H1 (cell line): ENCODE measurements at regions not wholly inside any gene's neighbourhood (a gene's known extent, or its start where the extent isn't known, plus 50 kb on each side); places are given as distances from the start of the nearest gene placed in this dataset.

Experiments used
- CTCF ChIA-PET: fragments of 300-600 bp; sonication (Branson Sonifier 250); formaldehyde crosslinking; loops from one replicate; lab custom pipeline; 2021; ENCODE audit not compliant: partially characterized antibody; lab: Charles Lee
- POLR2A ChIA-PET: fragments of 300-600 bp; sonication (Branson Sonifier 250); formaldehyde crosslinking; loops from one replicate; lab custom pipeline; 2021; ENCODE audit warnings: inconsistent platforms; ENCODE audit not compliant: partially characterized antibody; lab: Charles Lee
- DNase-seq, 2 experiments: peaks; one replicate each; pipeline versions ENCODE4 v3.0.0 to v3.0.0-alpha.2; 2010 to 2022; ENCODE audit warnings: low spot score in 2 of 2, low read depth in 1 of 2, mixed read lengths in 1 of 2
- FAIRE-seq: peaks from 2 replicates; lab custom pipeline; 2011; peaks lifted over from hg19 to GRCh38; lab: Jason Lieb, UNC
- H2AFZ ChIP-seq: 2 replicates; pipeline ENCODE4 v1.8.1; 2012; ENCODE audit warnings: low read length, inconsistent platforms
- H2AK5ac ChIP-seq: 2 replicates; pipeline ENCODE4 v1.6.1; 2013; ENCODE audit warnings: low read depth, low read length
- H2BK120ac ChIP-seq: replicated peaks from 2 replicates; pipeline ENCODE3; 2013; ENCODE audit warnings: low read depth, low read length, inconsistent platforms
- H2BK12ac ChIP-seq: 2 replicates; pipeline ENCODE4 v1.6.1; 2013; ENCODE audit warnings: low read depth, low read length
- H2BK15ac ChIP-seq: 2 replicates; pipeline ENCODE4 v1.6.1; 2013; ENCODE audit warnings: low read length
- H2BK20ac ChIP-seq: 2 replicates; pipeline ENCODE4 v1.6.1; 2013; ENCODE audit warnings: low read length
- H2BK5ac ChIP-seq: 2 replicates; pipeline ENCODE4 v1.6.1; 2013; ENCODE audit warnings: low read depth, low read length
- H3K14ac ChIP-seq: 2 replicates; pipeline ENCODE4 v1.6.1; 2013; ENCODE audit warnings: inconsistent platforms; ENCODE audit not compliant: insufficient read length
- H3K18ac ChIP-seq: 2 replicates; pipeline ENCODE4 v1.6.1; 2013; ENCODE audit warnings: low read length; ENCODE audit errors: extremely low read depth
- H3K23ac ChIP-seq: 2 replicates; pipeline ENCODE4 v1.6.1; 2013; ENCODE audit warnings: inconsistent platforms; ENCODE audit not compliant: insufficient read length
- H3K23me2 ChIP-seq: 2 replicates; pipeline ENCODE4 v1.6.1; 2013; ENCODE audit warnings: low read depth, low read length
- H3K27ac ChIP-seq: 2 replicates; pipeline ENCODE4 v1.6.1; 2011; ENCODE audit warnings: low read depth, low read length, inconsistent platforms
- H3K27me3 ChIP-seq, 4 experiments: replicated peaks in 1 of 4; 1 replicate in 1 of 4; 2 replicates in 3 of 4; pipeline versions ENCODE4 v1.6.1 to v1.8.1; 2011 to 2013; ENCODE audit warnings: low read length in 3 of 4, mild to moderate bottlenecking in 3 of 4, inconsistent platforms in 2 of 4, mixed read lengths in 2 of 4, moderate library complexity in 1 of 4; ENCODE audit not compliant: control insufficient read depth in 3 of 4, insufficient read depth in 3 of 4; ENCODE audit errors: extremely low read depth in 1 of 4
- H3K36me3 ChIP-seq, 4 experiments: 2 replicates each; pipeline versions ENCODE4 v1.6.1 to v1.8.1; 2011 to 2013; ENCODE audit warnings: mild to moderate bottlenecking in 4 of 4, low read length in 3 of 4, moderate library complexity in 2 of 4, control low read depth in 1 of 4, inconsistent platforms in 1 of 4; ENCODE audit not compliant: insufficient read depth in 4 of 4, control insufficient read depth in 2 of 4
- H3K4ac ChIP-seq: replicated peaks from 2 replicates; pipeline ENCODE3; 2013; ENCODE audit warnings: low read length, low read depth, mixed read lengths, inconsistent platforms; ENCODE audit not compliant: insufficient read length
- H3K4me1 ChIP-seq, 4 experiments: replicated peaks in 1 of 4; 1 replicate in 1 of 4; 2 replicates in 3 of 4; pipeline versions ENCODE4 v1.6.1 to v1.8.1; 2011 to 2013; ENCODE audit warnings: low read length in 3 of 4, inconsistent platforms in 2 of 4, mixed read lengths in 1 of 4; ENCODE audit not compliant: insufficient read depth in 4 of 4, control insufficient read depth in 3 of 4
- H3K4me2 ChIP-seq, 2 experiments: 2 replicates each; pipeline versions ENCODE4 v1.6.1 to v1.8.1; 2011 to 2013; ENCODE audit warnings: low read depth in 2 of 2, low read length in 2 of 2, control low read depth in 1 of 2, inconsistent platforms in 1 of 2, mild to moderate bottlenecking in 1 of 2; ENCODE audit not compliant: insufficient read depth in 1 of 2
- H3K4me3 ChIP-seq, 4 experiments: fragments of 200-600, 300-600 bp in 1 of 4; sonication (generic), shearing (Covaris generic), sonication (Bioruptor Twin) in 1 of 4; 2 replicates each; pipeline versions ENCODE4 v1.5.1 to v1.8.1; 2011 to 2016; ENCODE audit warnings: low read length in 4 of 4, low read depth in 3 of 4, control low read depth in 2 of 4, inconsistent platforms in 2 of 4, mild to moderate bottlenecking in 2 of 4, mixed read lengths in 1 of 4, moderate library complexity in 1 of 4; ENCODE audit not compliant: insufficient read depth in 2 of 4; ENCODE audit errors: extremely low read depth in 1 of 4
- H3K56ac ChIP-seq: replicated peaks from 2 replicates; pipeline ENCODE3; 2013; ENCODE audit warnings: low read depth, mild to moderate bottlenecking, mixed read lengths, low read length, inconsistent platforms; ENCODE audit not compliant: insufficient read length
- H3K79me1 ChIP-seq: 2 replicates; pipeline ENCODE4 v1.6.1; 2013; ENCODE audit warnings: low read depth, low read length, control low read depth
- H3K79me2 ChIP-seq, 2 experiments: 2 replicates each; pipeline versions ENCODE4 v1.6.1 to v1.8.1; 2012 to 2013; ENCODE audit warnings: low read length in 2 of 2, mild to moderate bottlenecking in 2 of 2, inconsistent platforms in 1 of 2; ENCODE audit not compliant: insufficient read depth in 2 of 2, control insufficient read depth in 1 of 2
- H3K9ac ChIP-seq, 4 experiments: replicated peaks in 1 of 4; 1 replicate in 1 of 4; 2 replicates in 3 of 4; pipeline versions ENCODE4 v1.6.1 to v1.8.1; 2011 to 2013; ENCODE audit warnings: low read depth in 3 of 4, low read length in 3 of 4, control low read depth in 2 of 4, mild to moderate bottlenecking in 2 of 4, moderate library complexity in 2 of 4, inconsistent platforms in 1 of 4; ENCODE audit errors: extremely low read depth in 1 of 4
- H3K9me3 ChIP-seq, 2 experiments: 2 replicates each; pipeline versions ENCODE4 v1.6.1 to v1.8.1; 2012 to 2013; ENCODE audit warnings: mild to moderate bottlenecking in 2 of 2, moderate library complexity in 2 of 2, control low read depth in 1 of 2, inconsistent platforms in 1 of 2, low read depth in 1 of 2, low read length in 1 of 2, mixed read lengths in 1 of 2; ENCODE audit not compliant: insufficient read depth in 2 of 2
- H4K20me1 ChIP-seq, 2 experiments: replicated peaks in 1 of 2; 2 replicates each; pipeline versions ENCODE3 to v1.8.1; 2011 to 2013; ENCODE audit warnings: inconsistent platforms in 2 of 2, low read length in 2 of 2, mild to moderate bottlenecking in 1 of 2; ENCODE audit not compliant: insufficient read depth in 2 of 2, control insufficient read depth in 1 of 2
- H4K5ac ChIP-seq: 2 replicates; pipeline ENCODE4 v1.6.1; 2013; ENCODE audit warnings: low read length, low read depth, mixed read lengths, inconsistent platforms; ENCODE audit not compliant: insufficient read length
- H4K8ac ChIP-seq: 2 replicates; pipeline ENCODE4 v1.8.0; 2013; ENCODE audit warnings: mild to moderate bottlenecking, moderate library complexity, low read length, inconsistent platforms; ENCODE audit not compliant: insufficient read depth; ENCODE audit errors: extremely low read depth
- H4K91ac ChIP-seq: replicated peaks from 2 replicates; pipeline ENCODE3; 2013; ENCODE audit warnings: low read length, mixed read lengths, inconsistent platforms; ENCODE audit not compliant: insufficient read length
- CHD1 ChIP-seq: IDR thresholded peaks from 2 replicates; pipeline ENCODE4 v1.6.1; 2012; ENCODE audit warnings: low read depth, low read length, improper control_type of control experiment
- EZH2 ChIP-seq: fragments of 200-600 bp; sonication (generic); IDR thresholded peaks from 2 replicates; pipeline ENCODE4 v1.7.1; 2012; ENCODE audit warnings: low read depth, mild to moderate bottlenecking, moderate library complexity, low read length, inconsistent platforms; ENCODE audit not compliant: severe bottlenecking
- HDAC6 ChIP-seq: IDR thresholded peaks from one replicate; pipeline ENCODE4 v1.7.1; 2012; ENCODE audit warnings: low read depth, mild to moderate bottlenecking, inconsistent platforms, low read length, moderate library complexity
- POLR2AphosphoS5 ChIP-seq: IDR thresholded peaks from 2 replicates; pipeline ENCODE4 v1.6.1; 2011; ENCODE audit warnings: low read depth, low read length
- RAD21 ChIP-seq, 2 experiments: IDR thresholded peaks in 1 of 2; conservative IDR thresholded peaks in 1 of 2; 2 replicates each; pipeline ENCODE4 v1.6.1; 2011; ENCODE audit warnings: low read depth in 2 of 2, low read length in 2 of 2, improper control_type of control experiment in 1 of 2, inconsistent platforms in 1 of 2, mild to moderate bottlenecking in 1 of 2, moderate library complexity in 1 of 2
- SP1 ChIP-seq: IDR thresholded peaks from 2 replicates; pipeline ENCODE4 v1.6.1; 2011; ENCODE audit warnings: low read depth, low read length
- TBP ChIP-seq: IDR thresholded peaks from 2 replicates; pipeline ENCODE4 v1.6.1; 2011; ENCODE audit warnings: low read depth, low read length, improper control_type of control experiment
- TCF12 ChIP-seq: IDR thresholded peaks from 2 replicates; pipeline ENCODE4 v1.6.1; 2011; ENCODE audit warnings: low read depth, mild to moderate bottlenecking, low read length
- WGBS, 2 experiments: shearing (Covaris generic) in 1 of 2; methylation state at CpG; one replicate each; pipeline versions ENCODE4 v1.1.6 to v1.1.7; 2013 to 2015; ENCODE audit warnings: low lambda C conversion rate in 2 of 2, mixed read lengths in 2 of 2, inconsistent platforms in 1 of 2, low coverage in 1 of 2, missing lambda C conversion rate in 1 of 2; ENCODE audit not compliant: insufficient replicate concordance in 2 of 2, insufficient coverage in 1 of 2, insufficient read length in 1 of 2; ENCODE audit errors: extremely low coverage in 1 of 2, missing lambda C conversion rate in 1 of 2; 5-methylcytosine and 5-hydroxymethylcytosine counted together
- TF ChIP-seq, protein P1 (sequence below), 3 experiments: IDR thresholded peaks; 1 replicate in 2 of 3; 2 replicates in 1 of 3; pipeline versions ENCODE4 v1.5.1 to v1.6.1; 2011; ENCODE audit warnings: low read length in 3 of 3, mild to moderate bottlenecking in 3 of 3, inconsistent platforms in 2 of 3, low read depth in 1 of 3, moderate library complexity in 1 of 3; ENCODE audit not compliant: insufficient read depth in 1 of 3; ENCODE audit errors: control extremely low read depth in 1 of 3

DNA sequence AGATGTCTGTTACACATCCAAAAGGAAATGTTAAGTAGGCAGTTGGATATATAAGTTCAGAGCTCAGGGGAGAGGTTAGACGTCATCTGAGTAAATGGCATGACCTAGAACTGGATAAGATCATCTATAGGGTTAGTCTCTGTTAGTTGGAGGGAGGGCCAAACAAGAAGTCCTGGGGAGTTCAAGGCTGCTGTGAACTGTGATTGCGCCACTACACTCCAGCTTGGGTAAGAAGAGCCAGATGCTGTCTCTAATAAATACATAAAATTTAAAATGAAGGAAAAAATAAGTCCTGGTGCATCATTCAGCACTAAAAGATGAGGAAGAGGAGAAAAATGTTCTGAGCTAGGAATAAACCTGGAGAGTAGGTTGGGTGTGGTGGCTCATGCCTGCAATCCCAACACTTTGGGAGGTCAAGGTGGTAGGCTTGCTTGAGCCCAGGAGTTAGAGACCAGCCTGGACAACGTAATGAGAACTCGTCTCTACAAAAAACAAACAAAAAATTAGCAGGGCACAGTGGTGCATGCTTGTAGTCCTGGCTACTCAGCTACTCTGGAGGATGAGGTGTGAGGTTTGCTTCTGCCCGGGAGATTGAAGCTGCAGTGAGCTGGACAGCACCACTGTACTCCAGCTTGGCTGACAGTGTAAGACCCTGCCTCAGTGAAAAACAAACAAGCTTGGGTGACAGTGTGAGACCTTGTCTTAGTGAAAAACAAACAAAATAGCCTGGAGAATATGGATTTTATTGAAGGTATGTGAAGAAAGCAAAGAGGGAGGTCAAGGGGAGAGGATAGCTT, 123.6 kb downstream of the ACTBL2 start:
- no peak overlapping the region for H4K8ac ChIP-seq
- ChIA-PET POLR2A (no interaction called here), CTCF (interaction anchor here (0.6 to 2.8 kb wide), 4 partner anchors 17 to 630 kb away, joined by 3 to 9 read pairs (median 6); no protein-coding TSS in a partner anchor)
- no peak overlapping the region for H2BK5ac ChIP-seq
- H3K27ac ChIP-seq = no peak overlapping the region
- no peak overlapping the region for H3K9ac ChIP-seq
- no peak overlapping the region for H3K56ac ChIP-seq
- H3K23ac ChIP-seq = no peak overlapping the region
- no peak for DNase-seq
- H3K79me1 ChIP-seq = no peaks in the 10 kb centered on the region
- H3K14ac ChIP-seq = no peak overlapping the region
- no peak overlapping the region for H4K5ac ChIP-seq
- no peak overlapping the region for H3K18ac ChIP-seq
- no peaks in the 10 kb centered on the region for H3K23me2 ChIP-seq
- no peak overlapping the region for H3K4ac ChIP-seq
- TF ChIP-seq POLR2AphosphoS5 (no peak), HDAC6 (no peak), TBP (no peak), EZH2 (no peak), CHD1 (no peak), TCF12 (no peak), RAD21 (IDR thresholded peaks at IDR 0.05 in 1 of 2, conservative IDR thresholded peaks at IDR 0.05 in 1 of 2; ENCODE audit: low read depth in 2 of 2, low read length in 2 of 2) (no peak), SP1 (no peak)
- TF ChIP-seq, protein P1, sequence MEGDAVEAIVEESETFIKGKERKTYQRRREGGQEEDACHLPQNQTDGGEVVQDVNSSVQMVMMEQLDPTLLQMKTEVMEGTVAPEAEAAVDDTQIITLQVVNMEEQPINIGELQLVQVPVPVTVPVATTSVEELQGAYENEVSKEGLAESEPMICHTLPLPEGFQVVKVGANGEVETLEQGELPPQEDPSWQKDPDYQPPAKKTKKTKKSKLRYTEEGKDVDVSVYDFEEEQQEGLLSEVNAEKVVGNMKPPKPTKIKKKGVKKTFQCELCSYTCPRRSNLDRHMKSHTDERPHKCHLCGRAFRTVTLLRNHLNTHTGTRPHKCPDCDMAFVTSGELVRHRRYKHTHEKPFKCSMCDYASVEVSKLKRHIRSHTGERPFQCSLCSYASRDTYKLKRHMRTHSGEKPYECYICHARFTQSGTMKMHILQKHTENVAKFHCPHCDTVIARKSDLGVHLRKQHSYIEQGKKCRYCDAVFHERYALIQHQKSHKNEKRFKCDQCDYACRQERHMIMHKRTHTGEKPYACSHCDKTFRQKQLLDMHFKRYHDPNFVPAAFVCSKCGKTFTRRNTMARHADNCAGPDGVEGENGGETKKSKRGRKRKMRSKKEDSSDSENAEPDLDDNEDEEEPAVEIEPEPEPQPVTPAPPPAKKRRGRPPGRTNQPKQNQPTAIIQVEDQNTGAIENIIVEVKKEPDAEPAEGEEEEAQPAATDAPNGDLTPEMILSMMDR (IDR thresholded peaks at IDR 0.05; ENCODE audit: control extremely low read depth in 1 of 3, insufficient read depth in 1 of 3, low read depth in 1 of 3, low read length in 3 of 3) = no peak
- H2AK5ac ChIP-seq = no peak overlapping the region
- 91% methylated on average over 5 of the region's 5 CpGs; no CpG with 5 or more reads in 1 of the 2 experiments for WGBS, 2 experiments
- H4K91ac ChIP-seq = no peak overlapping the region
- no peak for FAIRE-seq
- H3K4me1 ChIP-seq = no peaks in the 10 kb centered on the region
- H3K79me2 ChIP-seq = no peaks in the 10 kb centered on the region
- no peak overlapping the region for H2BK120ac ChIP-seq
- H2AFZ ChIP-seq = no peak overlapping the region
- no peaks in the 10 kb centered on the region for H3K36me3 ChIP-seq
- no peaks in the 10 kb centered on the region for H3K27me3 ChIP-seq
- no peak overlapping the region for H2BK12ac ChIP-seq
- H4K20me1 ChIP-seq = no peaks in the 10 kb centered on the region
- no peak overlapping the region for H2BK15ac ChIP-seq
- H3K4me3 ChIP-seq = no peak overlapping the region
- H3K4me2 ChIP-seq = no peak overlapping the region
- no peaks in the 10 kb centered on the region for H3K9me3 ChIP-seq
- no peak overlapping the region for H2BK20ac ChIP-seq
